ENCODE measurements at regions not wholly inside any gene's neighbourhood (a gene's known extent, or its start where the extent isn't known, plus 50 kb on each side); places are given as distances from the start of the nearest gene placed in this dataset.
"Not testable (repeated sequence)": the region's sequence is repeated elsewhere in the genome, so short reads cannot be mapped to it uniquely, and the experiment has no call there.

- H3K27ac Mint-ChIP-seq (ENCODE audit: unreplicated experiment), result no peak overlapping the region
- H3K36me3 Mint-ChIP-seq (ENCODE audit: insufficient read depth, unreplicated experiment), result no peaks in the 10 kb centered on the region
- no peak overlapping the region for H3K4me3 Mint-ChIP-seq (ENCODE audit: low read depth, unreplicated experiment)
- TF ChIP-seq CTCF (IDR thresholded peaks at IDR 0.05; ENCODE audit: unreplicated experiment), result no peak
- DNase-seq, result no peak
- intact Hi-C loops (cut with micrococcal nuclease; ENCODE audit: unreplicated experiment), result no loop called here
- no peaks in the 10 kb centered on the region for H3K4me1 Mint-ChIP-seq (ENCODE audit: low read depth, unreplicated experiment)
- H3K9me3 Mint-ChIP-seq (ENCODE audit: low read depth, unreplicated experiment), result peaks cover 4% of the 10 kb centered on the region
- no peaks in the 10 kb centered on the region for H3K27me3 Mint-ChIP-seq (ENCODE audit: unreplicated experiment)
- no TSS peak for BruUV-seq (replicated peaks)
- CTCF ChIA-PET, result no interaction called here
These were observed 1064.1 kb downstream of the DIPK2A start for GRCh38 chr3:145035682-145036081.

GRCh38 chr3:145054055-145054454 is 1082.4 kb downstream of the DIPK2A start:
- H3K27ac Mint-ChIP-seq (ENCODE audit: unreplicated experiment); H3K4me1 Mint-ChIP-seq (ENCODE audit: low read depth, unreplicated experiment); H3K9me3 Mint-ChIP-seq (ENCODE audit: low read depth, unreplicated experiment); H3K36me3 Mint-ChIP-seq (ENCODE audit: insufficient read depth, unreplicated experiment); H3K27me3 Mint-ChIP-seq (ENCODE audit: unreplicated experiment); intact Hi-C loops (cut with micrococcal nuclease; ENCODE audit: unreplicated experiment); H3K4me3 Mint-ChIP-seq (ENCODE audit: low read depth, unreplicated experiment); DNase-seq; CTCF ChIA-PET; BruUV-seq (replicated peaks): not testable (repeated sequence)

- DNase-seq, result no peak
- Mint-ChIP-seq H3K4me3 (ENCODE audit: low read depth, unreplicated experiment) (no peak overlapping the region), H3K9me3 (ENCODE audit: low read depth, unreplicated experiment) (no peaks in the 10 kb centered on the region), H3K36me3 (ENCODE audit: insufficient read depth, unreplicated experiment) (no peaks in the 10 kb centered on the region), H3K27me3 (ENCODE audit: unreplicated experiment) (no peaks in the 10 kb centered on the region), H3K27ac (ENCODE audit: unreplicated experiment) (no peak overlapping the region), H3K4me1 (ENCODE audit: low read depth, unreplicated experiment) (peaks cover 9% of the 10 kb centered on the region)
- intact Hi-C loops (cut with micrococcal nuclease; ENCODE audit: unreplicated experiment), result no loop called here
- BruUV-seq (replicated peaks), result no TSS peak
- TF ChIP-seq CTCF (IDR thresholded peaks at IDR 0.05; ENCODE audit: unreplicated experiment), result no peak
- CTCF ChIA-PET, result interaction anchor here (0.6 kb wide), 1 partner anchor 231 kb away, joined by 3 read pairs; no protein-coding TSS in a partner anchor
These were observed 1083.9 kb downstream of the DIPK2A start for GRCh38 chr3:145055375-145056076.

- no peaks in the 10 kb centered on the region for H3K36me3 Mint-ChIP-seq (ENCODE audit: insufficient read depth, unreplicated experiment)
- H3K27me3 Mint-ChIP-seq (ENCODE audit: unreplicated experiment), result no peaks in the 10 kb centered on the region
- intact Hi-C loops (cut with micrococcal nuclease; ENCODE audit: unreplicated experiment), result no loop called here
- peaks cover 8% of the 10 kb centered on the region for H3K9me3 Mint-ChIP-seq (ENCODE audit: low read depth, unreplicated experiment)
- peaks cover 9% of the 10 kb centered on the region for H3K4me1 Mint-ChIP-seq (ENCODE audit: low read depth, unreplicated experiment)
- no peak overlapping the region for H3K4me3 Mint-ChIP-seq (ENCODE audit: low read depth, unreplicated experiment)
- no peak for DNase-seq
- no TSS peak for BruUV-seq (replicated peaks)
- TF ChIP-seq CTCF (IDR thresholded peaks at IDR 0.05; ENCODE audit: unreplicated experiment), result no peak
- CTCF ChIA-PET, result no interaction called here
- no peak overlapping the region for H3K27ac Mint-ChIP-seq (ENCODE audit: unreplicated experiment)
These were observed 1086.9 kb downstream of the DIPK2A start for GRCh38 chr3:145058483-145058882.

- no TSS peak for BruUV-seq (replicated peaks)
- CTCF ChIA-PET, result no interaction called here
- no peak overlapping the region for H3K27ac Mint-ChIP-seq (ENCODE audit: unreplicated experiment)
- no peak overlapping the region for H3K4me3 Mint-ChIP-seq (ENCODE audit: low read depth, unreplicated experiment)
- no peak for TF ChIP-seq CTCF (IDR thresholded peaks at IDR 0.05; ENCODE audit: unreplicated experiment)
- intact Hi-C loops (cut with micrococcal nuclease; ENCODE audit: unreplicated experiment), result no loop called here
- peaks cover 17% of the 10 kb centered on the region for H3K9me3 Mint-ChIP-seq (ENCODE audit: low read depth, unreplicated experiment)
- H3K27me3 Mint-ChIP-seq (ENCODE audit: unreplicated experiment), result no peaks in the 10 kb centered on the region
- DNase-seq, result no peak
- no peaks in the 10 kb centered on the region for H3K36me3 Mint-ChIP-seq (ENCODE audit: insufficient read depth, unreplicated experiment)
- no peaks in the 10 kb centered on the region for H3K4me1 Mint-ChIP-seq (ENCODE audit: low read depth, unreplicated experiment)
These were observed 1092.0 kb downstream of the DIPK2A start for GRCh38 chr3:145063616-145064015.

Measured in Calu3 (cell line).